HG03565 (cell line): ENCODE measurements at regions not wholly inside any gene's neighbourhood (a gene's known extent, or its start where the extent isn't known, plus 50 kb on each side); places are given as distances from the start of the nearest gene placed in this dataset.
"Not testable (repeated sequence)": the region's sequence is repeated elsewhere in the genome, so short reads cannot be mapped to it uniquely, and the experiment has no call there.

Experiments used
- ATAC-seq: cut with Tn5 transposase; IDR thresholded peaks from one replicate; pipeline ENCODE4 v1.9.1; 2021; ENCODE audit warnings: mild to moderate bottlenecking, moderate library complexity; ENCODE audit not compliant: unreplicated experiment

- ATAC-seq = peak; percentile 69
Measured at GRCh38 chr2:199216253-199216652, 241.5 kb downstream of the SATB2 start.

- ATAC-seq = no peak
Measured at GRCh38 chr2:199207011-199207410, 250.7 kb downstream of the SATB2 start.

- no peak for ATAC-seq
Measured at GRCh38 chr2:199206536-199206935, 251.2 kb downstream of the SATB2 start.

GRCh38 chr2:199202964-199203363, 254.8 kb downstream of the SATB2 start:
- no peak for ATAC-seq

- peak; percentile 60 for ATAC-seq
Measured at GRCh38 chr2:199201539-199201938, 256.2 kb downstream of the SATB2 start.

GRCh38 chr2:199199797-199200196, 257.9 kb downstream of the SATB2 start:
- ATAC-seq = no peak

- no peak for ATAC-seq
Measured at GRCh38 chr2:199197448-199197847, 260.3 kb downstream of the SATB2 start.

GRCh38 chr2:199196686-199197085, 261.1 kb downstream of the SATB2 start:
- no peak for ATAC-seq

- ATAC-seq = no peak
Measured at GRCh38 chr2:199195927-199196502, 261.7 kb downstream of the SATB2 start.

GRCh38 chr2:199191461-199191860, 266.3 kb downstream of the SATB2 start:
- ATAC-seq = no peak

GRCh38 chr2:199189229-199189628, 268.5 kb downstream of the SATB2 start:
- no peak for ATAC-seq

GRCh38 chr2:199186301-199186751, 271.4 kb downstream of the SATB2 start:
- no peak for ATAC-seq

- ATAC-seq = not testable (repeated sequence)
Measured at GRCh38 chr2:199185174-199185573, 272.6 kb downstream of the SATB2 start.

- no peak for ATAC-seq
Measured at GRCh38 chr2:199163613-199164458, 293.9 kb downstream of the SATB2 start.

- no peak for ATAC-seq
Measured at GRCh38 chr2:199160677-199161465, 296.9 kb downstream of the SATB2 start.

- ATAC-seq = no peak
Measured at GRCh38 chr2:199160081-199160480, 297.7 kb downstream of the SATB2 start.

- ATAC-seq = no peak
Measured at GRCh38 chr2:199148076-199148845, 309.5 kb downstream of the SATB2 start.

GRCh38 chr2:199147216-199147615, 310.5 kb downstream of the SATB2 start:
- no peak for ATAC-seq

- ATAC-seq = no peak
Measured at GRCh38 chr2:199144546-199144945, 313.2 kb downstream of the SATB2 start.

- no peak for ATAC-seq
Measured at GRCh38 chr2:199144036-199144435, 313.7 kb downstream of the SATB2 start.

- no peak for ATAC-seq
Measured at GRCh38 chr2:199136681-199137080, 321.1 kb downstream of the SATB2 start.
